Left lung (tissue), 4 donors: ENCODE measurements at regions not wholly inside any gene's neighbourhood (a gene's known extent, or its start where the extent isn't known, plus 50 kb on each side); places are given as distances from the start of the nearest gene placed in this dataset.

Experiments used
- ATAC-seq: fragments of 200-7000 bp; cut with Tn5 transposase; one replicate; pipeline ENCODE4 v1.9.1; 2020; ENCODE audit warnings: moderate library complexity
- DNase-seq, 4 donors: peaks; one replicate each; pipeline ENCODE4 v3.0.0-alpha.2; 2013 to 2020
- H3K27ac ChIP-seq, 2 donors: fragments of 200-600 bp; sonication (generic) in 1 of 2; one replicate each; pipeline versions ENCODE4 v1.5.0 to v1.8.0; 2020 to 2021
- H3K27me3 ChIP-seq, 2 donors: fragments of 200-600 bp; sonication (generic) in 1 of 2; one replicate each; pipeline versions ENCODE4 v1.5.0 to v1.8.0; 2020 to 2021
- H3K36me3 ChIP-seq, 2 donors: fragments of 200-600 bp; sonication (generic) in 1 of 2; one replicate each; pipeline versions ENCODE4 v1.5.0 to v1.8.0; 2020 to 2021
- H3K4me1 ChIP-seq, 2 donors: fragments of 200-600 bp; one replicate each; pipeline ENCODE4 v1.8.0; 2021
- H3K4me3 ChIP-seq, 2 donors: fragments of 200-600 bp; sonication (generic) in 1 of 2; one replicate each; pipeline versions ENCODE4 v1.5.0 to v1.8.0; 2020 to 2021; ENCODE audit warnings: mild to moderate bottlenecking in 1 of 2
- H3K9me3 ChIP-seq, 2 donors: fragments of 200-600 bp; sonication (generic) in 1 of 2; one replicate each; pipeline versions ENCODE4 v1.5.0 to v1.8.0; 2020 to 2021
- CTCF ChIP-seq, 2 donors: fragments of 200-600 bp; sonication (generic) in 1 of 2; IDR thresholded peaks; one replicate each; pipeline versions ENCODE4 v1.5.0 to v1.8.0; 2021; ENCODE audit warnings: antibody characterized with exemption in 2 of 2
- intact Hi-C, 2 donors: fragments of 100-400 bp; cut with DNase I; formaldehyde crosslinking; loops; one replicate each; pipeline versions ENCODE4 v1.11.2 to v1.14.2; 2022
- donor health status: DM: no; HTN: yes; CAD: no.
- donor health status: DM: no; HTN: no; CAD: no.

GRCh38 chr6:3926150-3926482 is 76.9 kb downstream of the FAM50B start:
- Histone ChIP-seq H3K4me3 (no peak overlapping the region), H3K27me3 (no peaks in the 10 kb centered on the region), H3K4me1 (no peaks in the 10 kb centered on the region), H3K9me3 (no peaks in the 10 kb centered on the region), H3K27ac (no peak overlapping the region), H3K36me3 (no peaks in the 10 kb centered on the region)
- no peak for TF ChIP-seq CTCF (IDR thresholded peaks at IDR 0.05)
- intact Hi-C loops: no loop called here
- DNase-seq (no peak), ATAC-seq (peak; percentile 45)

- Histone ChIP-seq H3K4me3 (no peak overlapping the region), H3K36me3 (no peaks in the 10 kb centered on the region), H3K27ac (no peak overlapping the region), H3K4me1 (no peaks in the 10 kb centered on the region), H3K27me3 (no peaks in the 10 kb centered on the region), H3K9me3 (no peaks in the 10 kb centered on the region)
- DNase-seq (no peak), ATAC-seq (no peak)
- intact Hi-C loops: no loop called here
- no peak for TF ChIP-seq CTCF (IDR thresholded peaks at IDR 0.05)
These were observed 78.9 kb downstream of the FAM50B start for GRCh38 chr6:3928111-3928510.

- Histone ChIP-seq H3K4me1 (no peaks in the 10 kb centered on the region), H3K27me3 (no peaks in the 10 kb centered on the region), H3K9me3 (no peaks in the 10 kb centered on the region), H3K27ac (no peak overlapping the region), H3K4me3 (no peak overlapping the region), H3K36me3 (no peaks in the 10 kb centered on the region)
- no peak for TF ChIP-seq CTCF (IDR thresholded peaks at IDR 0.05)
- ATAC-seq (no peak), DNase-seq (no peak)
- intact Hi-C loops: no loop called here
These were observed 80.2 kb downstream of the FAM50B start for GRCh38 chr6:3929281-3929798.

- no peaks in the 10 kb centered on the region for H3K9me3 ChIP-seq
- no peak for TF ChIP-seq CTCF (IDR thresholded peaks at IDR 0.05)
- DNase-seq (no peak), ATAC-seq (no peak)
- no peak overlapping the region for H3K4me3 ChIP-seq
- H3K27ac ChIP-seq: no peak overlapping the region
- no peaks in the 10 kb centered on the region for H3K36me3 ChIP-seq
- peaks cover 0 to 14% of the 10 kb centered on the region in 2 donors for H3K27me3 ChIP-seq
- intact Hi-C loops: no loop called here
- H3K4me1 ChIP-seq: no peaks in the 10 kb centered on the region
These were observed 88.3 kb downstream of the FAM50B start for GRCh38 chr6:3937438-3937837.

- Histone ChIP-seq H3K27me3 (peaks cover 0 to 14% of the 10 kb centered on the region in 2 donors), H3K4me3 (no peak overlapping the region), H3K4me1 (no peaks in the 10 kb centered on the region), H3K27ac (no peak overlapping the region), H3K9me3 (no peaks in the 10 kb centered on the region), H3K36me3 (no peaks in the 10 kb centered on the region)
- intact Hi-C loops: no loop called here
- ATAC-seq: no peak
- no peak for DNase-seq
- TF ChIP-seq CTCF (IDR thresholded peaks at IDR 0.05): no peak
These were observed 89.7 kb downstream of the FAM50B start for GRCh38 chr6:3938715-3939367.
